GM12878 (cell line): ENCODE measurements at regions not wholly inside any gene's neighbourhood (a gene's known extent, or its start where the extent isn't known, plus 50 kb on each side); places are given as distances from the start of the nearest gene placed in this dataset.

Source experiments
- ATAC-seq: fragments of 200-7000 bp; cut with Tn5 transposase; 3 replicates; pipeline ENCODE4 v1.9.1; 2020; ENCODE audit warnings: mild to moderate bottlenecking, moderate library complexity
- BruUV-seq: library from RNA; stranded (reverse); fragments of 400-500 nt; replicated peaks from 2 replicates; lab custom pipeline; 2021; lab: Mats Ljungman, UMichigan
- CTCF ChIA-PET: fragments of 300-600 bp; sonication (Branson Sonifier 250); formaldehyde crosslinking; extraction: SDS; loops from one replicate; lab custom pipeline; 2021; ENCODE audit warnings: inconsistent platforms; lab: Yijun Ruan, JAX
- POLR2A ChIA-PET: fragments of 350-600 bp; formaldehyde crosslinking; extraction: SDS; loops from one replicate; lab custom pipeline; 2021; ENCODE audit warnings: inconsistent platforms; lab: Charles Lee
- RAD21 ChIA-PET: fragments of 300-600 bp; sonication (Branson Sonifier 250); formaldehyde crosslinking; loops from one replicate; lab custom pipeline; 2023; ENCODE audit warnings: antibody characterized with exemption; ENCODE audit not compliant: unreplicated experiment; lab: Charles Lee
- SMC1A ChIA-PET: fragments of 300-600 bp; sonication (Branson Sonifier 250); formaldehyde crosslinking; loops from one replicate; lab custom pipeline; 2023; ENCODE audit not compliant: unreplicated experiment, uncharacterized antibody; lab: Charles Lee
- DNase-seq: peaks from one replicate; pipeline ENCODE4 v3.0.0-alpha.2; 2011; ENCODE audit warnings: low read depth, low spot score
- FAIRE-seq: peaks from 3 replicates; lab custom pipeline; 2011; peaks lifted over from hg19 to GRCh38; lab: Jason Lieb, UNC
- H2AFZ ChIP-seq: 2 replicates; pipeline ENCODE4 v1.6.0; 2011; ENCODE audit warnings: low read depth, low read length, control low read depth; ENCODE audit not compliant: control insufficient read depth
- H3K27ac ChIP-seq: 2 replicates; pipeline ENCODE4 v1.5.1; 2011; ENCODE audit warnings: control low read depth; ENCODE audit not compliant: control insufficient read depth, insufficient read depth
- H3K27me3 ChIP-seq, 2 experiments: replicated peaks in 1 of 2; 2 replicates each; pipeline versions ENCODE4 v1.6.0 to v1.6.1; 2011; ENCODE audit warnings: low read length in 1 of 2; ENCODE audit not compliant: control insufficient read depth in 2 of 2, insufficient read depth in 2 of 2
- H3K36me3 ChIP-seq, 2 experiments: 2 replicates each; pipeline ENCODE4 v1.5.1; 2011; ENCODE audit warnings: low read length in 1 of 2; ENCODE audit not compliant: control insufficient read depth in 2 of 2, insufficient read depth in 2 of 2
- H3K4me1 ChIP-seq: 2 replicates; pipeline ENCODE4 v1.6.1; 2011; ENCODE audit warnings: mild to moderate bottlenecking, low read length, moderate library complexity, mixed read lengths; ENCODE audit not compliant: control insufficient read depth, insufficient read depth
- H3K4me2 ChIP-seq: 2 replicates; pipeline ENCODE4 v1.6.0; 2011; ENCODE audit warnings: control low read depth; ENCODE audit not compliant: control insufficient read depth, insufficient read depth
- H3K4me3 ChIP-seq: fragments of 200-600 bp; sonication (generic); 2 replicates; pipeline ENCODE4 v1.5.1; 2016
- H3K79me2 ChIP-seq: 2 replicates; pipeline ENCODE4 v1.6.0; 2011; ENCODE audit warnings: low read length; ENCODE audit not compliant: control insufficient read depth, insufficient read depth
- H3K9ac ChIP-seq: 2 replicates; pipeline ENCODE4 v1.8.0; 2011; ENCODE audit warnings: low read length, control low read depth, mixed read lengths; ENCODE audit not compliant: control insufficient read depth, insufficient read depth
- H3K9me3 ChIP-seq: replicated peaks from 3 replicates; pipeline ENCODE4 v1.5.1; 2011; ENCODE audit warnings: mild to moderate bottlenecking, low read length; ENCODE audit not compliant: control insufficient read depth, insufficient read depth
- H4K20me1 ChIP-seq: 2 replicates; pipeline ENCODE4 v1.6.0; 2011; ENCODE audit not compliant: control insufficient read depth, insufficient read depth
- ASH2L ChIP-seq: fragments of 300-600, 200-600 bp; sonication (generic); IDR thresholded peaks from 2 replicates; pipeline ENCODE4 v1.6.1; 2017; ENCODE audit warnings: low read depth, mild to moderate bottlenecking, borderline replicate concordance
- RAD51 ChIP-seq: fragments of 450-650 bp; IDR thresholded peaks from 2 replicates; pipeline ENCODE4 v1.6.1; 2016; ENCODE audit warnings: moderate library complexity, mild to moderate bottlenecking, inconsistent platforms
- WGBS: methylation state at CpG from one replicate; pipeline ENCODE4 v1.1.6; 2016; ENCODE audit warnings: low lambda C conversion rate; ENCODE audit not compliant: insufficient replicate concordance, insufficient coverage; ENCODE audit errors: missing lambda C conversion rate; 5-methylcytosine and 5-hydroxymethylcytosine counted together
- in situ Hi-C: fragments of 300-500 bp; cut with MboI; formaldehyde crosslinking; loops from 9 replicates; pipeline ENCODE4 v1.14.3; 2018; ENCODE audit warnings: mixed read lengths
- intact Hi-C: fragments of 100-400 bp; cut with micrococcal nuclease; formaldehyde crosslinking; loops from one replicate; pipeline ENCODE4 v1.14.2; 2022; ENCODE audit not compliant: unreplicated experiment
- TF ChIP-seq, protein P1 (sequence below): fragments of 450-650 bp; formaldehyde crosslinking; IDR thresholded peaks from 2 replicates; pipeline ENCODE4 v1.4.0; 2022; ENCODE audit warnings: mild to moderate bottlenecking, moderate library complexity
- TF ChIP-seq, protein P2 (sequence below): fragments of 450-650 bp; IDR thresholded peaks from 2 replicates; pipeline ENCODE4 v1.6.1; 2017; ENCODE audit warnings: mild to moderate bottlenecking, moderate library complexity
- TF ChIP-seq, protein P3 (sequence below): fragments of 450-650 bp; IDR thresholded peaks from 2 replicates; pipeline ENCODE4 v1.6.1; 2017; ENCODE audit warnings: mild to moderate bottlenecking

DNA sequence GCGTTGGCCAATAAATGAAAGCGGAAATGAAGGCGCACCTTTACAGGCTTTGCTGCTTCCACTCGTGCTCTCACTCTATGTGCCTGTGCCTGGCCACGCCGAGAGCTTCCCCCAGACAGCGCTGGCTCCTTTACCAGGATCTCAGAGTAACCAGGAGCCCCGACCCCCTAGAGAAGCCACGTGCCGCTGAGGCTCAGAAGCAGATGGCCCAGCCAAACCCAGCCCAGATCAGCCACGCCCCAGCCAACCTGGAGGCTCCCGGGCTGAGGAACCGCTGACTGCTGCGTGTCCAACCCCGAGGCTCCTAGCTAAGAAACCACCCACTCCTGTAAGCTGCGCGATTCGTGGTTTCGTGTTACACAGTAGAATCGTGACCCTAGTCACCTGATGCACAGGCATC lies 199.3 kb downstream of the NCK2 start:
- ATAC-seq = no peak
- DNase-seq = no peak
- no peaks in the 10 kb centered on the region for H3K4me1 ChIP-seq
- ChIA-PET RAD21 (no interaction called here), SMC1A (interaction anchor here (0.5 kb wide), 1 partner anchor 8 kb away, joined by 3 read pairs; no protein-coding TSS in a partner anchor), CTCF (no interaction called here), POLR2A (interaction anchor here (0.6 kb wide), 1 partner anchor 9 kb away, joined by 7 read pairs; no protein-coding TSS in a partner anchor)
- H3K79me2 ChIP-seq = no peaks in the 10 kb centered on the region
- intact Hi-C loops (no loop called here), in situ Hi-C loops (no loop called here)
- H2AFZ ChIP-seq = no peak overlapping the region
- H3K9ac ChIP-seq = no peak overlapping the region
- no TSS peak for BruUV-seq
- no peak overlapping the region for H3K4me2 ChIP-seq
- TF ChIP-seq RAD51 (no peak), ASH2L (no peak)
- TF ChIP-seq, protein P1, sequence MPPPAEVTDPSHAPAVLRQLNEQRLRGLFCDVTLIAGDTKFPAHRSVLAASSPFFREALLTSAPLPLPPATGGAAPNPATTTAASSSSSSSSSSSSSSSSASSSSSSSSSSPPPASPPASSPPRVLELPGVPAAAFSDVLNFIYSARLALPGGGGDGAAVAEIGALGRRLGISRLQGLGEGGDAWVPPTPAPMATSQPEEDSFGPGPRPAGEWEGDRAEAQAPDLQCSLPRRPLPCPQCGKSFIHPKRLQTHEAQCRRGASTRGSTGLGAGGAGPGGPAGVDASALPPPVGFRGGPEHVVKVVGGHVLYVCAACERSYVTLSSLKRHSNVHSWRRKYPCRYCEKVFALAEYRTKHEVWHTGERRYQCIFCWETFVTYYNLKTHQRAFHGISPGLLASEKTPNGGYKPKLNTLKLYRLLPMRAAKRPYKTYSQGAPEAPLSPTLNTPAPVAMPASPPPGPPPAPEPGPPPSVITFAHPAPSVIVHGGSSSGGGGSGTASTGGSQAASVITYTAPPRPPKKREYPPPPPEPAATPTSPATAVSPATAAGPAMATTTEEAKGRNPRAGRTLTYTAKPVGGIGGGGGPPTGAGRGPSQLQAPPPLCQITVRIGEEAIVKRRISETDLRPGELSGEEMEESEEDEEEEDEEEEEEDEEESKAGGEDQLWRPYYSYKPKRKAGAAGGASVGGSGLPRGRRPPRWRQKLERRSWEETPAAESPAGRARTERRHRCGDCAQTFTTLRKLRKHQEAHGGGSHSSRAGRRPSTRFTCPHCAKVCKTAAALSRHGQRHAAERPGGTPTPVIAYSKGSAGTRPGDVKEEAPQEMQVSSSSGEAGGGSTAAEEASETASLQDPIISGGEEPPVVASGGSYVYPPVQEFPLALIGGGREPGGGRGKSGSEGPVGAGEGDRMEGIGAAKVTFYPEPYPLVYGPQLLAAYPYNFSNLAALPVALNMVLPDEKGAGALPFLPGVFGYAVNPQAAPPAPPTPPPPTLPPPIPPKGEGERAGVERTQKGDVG = no peak
- TF ChIP-seq, protein P2, sequence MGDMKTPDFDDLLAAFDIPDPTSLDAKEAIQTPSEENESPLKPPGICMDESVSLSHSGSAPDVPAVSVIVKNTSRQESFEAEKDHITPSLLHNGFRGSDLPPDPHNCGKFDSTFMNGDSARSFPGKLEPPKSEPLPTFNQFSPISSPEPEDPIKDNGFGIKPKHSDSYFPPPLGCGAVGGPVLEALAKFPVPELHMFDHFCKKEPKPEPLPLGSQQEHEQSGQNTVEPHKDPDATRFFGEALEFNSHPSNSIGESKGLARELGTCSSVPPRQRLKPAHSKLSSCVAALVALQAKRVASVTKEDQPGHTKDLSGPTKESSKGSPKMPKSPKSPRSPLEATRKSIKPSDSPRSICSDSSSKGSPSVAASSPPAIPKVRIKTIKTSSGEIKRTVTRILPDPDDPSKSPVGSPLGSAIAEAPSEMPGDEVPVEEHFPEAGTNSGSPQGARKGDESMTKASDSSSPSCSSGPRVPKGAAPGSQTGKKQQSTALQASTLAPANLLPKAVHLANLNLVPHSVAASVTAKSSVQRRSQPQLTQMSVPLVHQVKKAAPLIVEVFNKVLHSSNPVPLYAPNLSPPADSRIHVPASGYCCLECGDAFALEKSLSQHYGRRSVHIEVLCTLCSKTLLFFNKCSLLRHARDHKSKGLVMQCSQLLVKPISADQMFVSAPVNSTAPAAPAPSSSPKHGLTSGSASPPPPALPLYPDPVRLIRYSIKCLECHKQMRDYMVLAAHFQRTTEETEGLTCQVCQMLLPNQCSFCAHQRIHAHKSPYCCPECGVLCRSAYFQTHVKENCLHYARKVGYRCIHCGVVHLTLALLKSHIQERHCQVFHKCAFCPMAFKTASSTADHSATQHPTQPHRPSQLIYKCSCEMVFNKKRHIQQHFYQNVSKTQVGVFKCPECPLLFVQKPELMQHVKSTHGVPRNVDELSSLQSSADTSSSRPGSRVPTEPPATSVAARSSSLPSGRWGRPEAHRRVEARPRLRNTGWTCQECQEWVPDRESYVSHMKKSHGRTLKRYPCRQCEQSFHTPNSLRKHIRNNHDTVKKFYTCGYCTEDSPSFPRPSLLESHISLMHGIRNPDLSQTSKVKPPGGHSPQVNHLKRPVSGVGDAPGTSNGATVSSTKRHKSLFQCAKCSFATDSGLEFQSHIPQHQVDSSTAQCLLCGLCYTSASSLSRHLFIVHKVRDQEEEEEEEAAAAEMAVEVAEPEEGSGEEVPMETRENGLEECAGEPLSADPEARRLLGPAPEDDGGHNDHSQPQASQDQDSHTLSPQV = no peak
- TF ChIP-seq, protein P3, sequence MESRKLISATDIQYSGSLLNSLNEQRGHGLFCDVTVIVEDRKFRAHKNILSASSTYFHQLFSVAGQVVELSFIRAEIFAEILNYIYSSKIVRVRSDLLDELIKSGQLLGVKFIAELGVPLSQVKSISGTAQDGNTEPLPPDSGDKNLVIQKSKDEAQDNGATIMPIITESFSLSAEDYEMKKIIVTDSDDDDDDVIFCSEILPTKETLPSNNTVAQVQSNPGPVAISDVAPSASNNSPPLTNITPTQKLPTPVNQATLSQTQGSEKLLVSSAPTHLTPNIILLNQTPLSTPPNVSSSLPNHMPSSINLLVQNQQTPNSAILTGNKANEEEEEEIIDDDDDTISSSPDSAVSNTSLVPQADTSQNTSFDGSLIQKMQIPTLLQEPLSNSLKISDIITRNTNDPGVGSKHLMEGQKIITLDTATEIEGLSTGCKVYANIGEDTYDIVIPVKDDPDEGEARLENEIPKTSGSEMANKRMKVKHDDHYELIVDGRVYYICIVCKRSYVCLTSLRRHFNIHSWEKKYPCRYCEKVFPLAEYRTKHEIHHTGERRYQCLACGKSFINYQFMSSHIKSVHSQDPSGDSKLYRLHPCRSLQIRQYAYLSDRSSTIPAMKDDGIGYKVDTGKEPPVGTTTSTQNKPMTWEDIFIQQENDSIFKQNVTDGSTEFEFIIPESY = no peak
- no peaks in the 10 kb centered on the region; the same call in 2 of the 3 replicates for H3K9me3 ChIP-seq
- no peaks in the 10 kb centered on the region for H3K36me3 ChIP-seq
- H4K20me1 ChIP-seq = no peaks in the 10 kb centered on the region
- no peaks in the 10 kb centered on the region for H3K27me3 ChIP-seq
- WGBS = 65% methylated on average over 20 of the region's 20 CpGs
- H3K4me3 ChIP-seq = no peak overlapping the region
- no peak overlapping the region for H3K27ac ChIP-seq
- no peak for FAIRE-seq
